Mesendoderm (in vitro differentiated cells): ENCODE measurements at regions not wholly inside any gene's neighbourhood (a gene's known extent, or its start where the extent isn't known, plus 50 kb on each side); places are given as distances from the start of the nearest gene placed in this dataset.

ENCODE experiments used
- DNase-seq: peaks from one replicate; pipeline ENCODE4 v3.0.0; 2013
- H2AK5ac ChIP-seq: 2 replicates; pipeline ENCODE4 v1.6.1; 2013; ENCODE audit warnings: low read length, inconsistent platforms
- H2BK120ac ChIP-seq: 2 replicates; pipeline ENCODE4 v1.6.1; 2013; ENCODE audit warnings: low read depth, mild to moderate bottlenecking, low read length, moderate library complexity, mixed read lengths
- H2BK15ac ChIP-seq: replicated peaks from 2 replicates; pipeline ENCODE4 v1.6.1; 2013; ENCODE audit warnings: low read depth, mild to moderate bottlenecking, moderate library complexity
- H2BK5ac ChIP-seq: 2 replicates; pipeline ENCODE4 v1.6.1; 2013; ENCODE audit warnings: low read length, inconsistent platforms
- H3K18ac ChIP-seq: 2 replicates; pipeline ENCODE4 v1.6.1; 2013; ENCODE audit warnings: mild to moderate bottlenecking, low read length, mixed read lengths
- H3K23ac ChIP-seq: one replicate; pipeline ENCODE4 v1.6.1; 2013; ENCODE audit warnings: low read length
- H3K27ac ChIP-seq: 2 replicates; pipeline ENCODE4 v1.5.1; 2013; ENCODE audit warnings: low read depth, mild to moderate bottlenecking, inconsistent platforms, low read length, moderate library complexity
- H3K27me3 ChIP-seq: 2 replicates; pipeline ENCODE4 v1.6.1; 2013; ENCODE audit warnings: low read length, control low read depth, mild to moderate bottlenecking, inconsistent platforms; ENCODE audit not compliant: insufficient read depth, poor library complexity
- H3K36me3 ChIP-seq: 2 replicates; pipeline ENCODE4 v1.6.1; 2013; ENCODE audit warnings: low read length, inconsistent platforms; ENCODE audit not compliant: control insufficient read depth, insufficient read depth
- H3K4ac ChIP-seq: one replicate; pipeline ENCODE4 v1.6.1; 2013; ENCODE audit warnings: low read depth, mild to moderate bottlenecking, low read length, moderate library complexity
- H3K4me1 ChIP-seq: 2 replicates; pipeline ENCODE4 v1.6.1; 2013; ENCODE audit warnings: low read depth, low read length, inconsistent platforms; ENCODE audit not compliant: control insufficient read depth
- H3K4me2 ChIP-seq: 2 replicates; pipeline ENCODE4 v1.6.1; 2013; ENCODE audit warnings: low read length
- H3K4me3 ChIP-seq: 2 replicates; pipeline ENCODE4 v1.5.1; 2013; ENCODE audit warnings: mild to moderate bottlenecking, low read length
- H3K56ac ChIP-seq: one replicate; pipeline ENCODE4 v1.6.1; 2013; ENCODE audit warnings: low read length
- H3K79me1 ChIP-seq: 2 replicates; pipeline ENCODE4 v1.6.1; 2013; ENCODE audit warnings: low read length, inconsistent platforms
- H3K79me2 ChIP-seq: 2 replicates; pipeline ENCODE4 v1.6.1; 2013; ENCODE audit warnings: mild to moderate bottlenecking, low read length; ENCODE audit not compliant: control insufficient read depth, insufficient read depth
- H3K9ac ChIP-seq: 2 replicates; pipeline ENCODE4 v1.6.1; 2013; ENCODE audit warnings: low read length, inconsistent platforms
- H4K5ac ChIP-seq: one replicate; pipeline ENCODE4 v1.6.1; 2013; ENCODE audit warnings: low read length
- H4K8ac ChIP-seq: one replicate; pipeline ENCODE4 v1.6.1; 2013; ENCODE audit warnings: low read depth, mild to moderate bottlenecking, control low read depth, low read length, moderate library complexity
- WGBS: extraction: QIAGEN DNeasy Blood & Tissue Kit; methylation state at CpG from one replicate; pipeline ENCODE4 v1.1.7; 2013; ENCODE audit warnings: low lambda C conversion rate, missing lambda C conversion rate; ENCODE audit not compliant: insufficient coverage; ENCODE audit errors: extremely low coverage; 5-methylcytosine and 5-hydroxymethylcytosine counted together

DNA sequence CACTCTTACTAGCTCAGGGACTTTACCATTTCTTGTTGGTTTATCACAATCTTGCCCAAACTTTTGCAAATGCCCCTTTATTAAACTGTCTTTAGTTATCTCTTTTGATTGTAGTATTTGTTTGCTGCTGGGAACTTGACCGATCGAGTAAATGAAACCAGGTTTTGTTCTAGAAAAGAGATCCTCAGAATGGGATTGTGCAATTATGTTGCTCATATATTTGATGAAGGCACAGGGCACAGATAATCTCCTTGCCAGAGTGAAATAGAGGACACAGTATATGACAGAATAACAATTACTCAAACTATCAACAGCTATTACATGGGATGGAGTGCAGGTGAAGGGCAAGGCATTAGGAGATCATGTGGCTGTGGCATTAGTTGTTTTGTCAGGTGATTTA lies 216.6 kb upstream of the RASGRP1 start:
- Histone ChIP-seq H3K79me1 (no peaks in the 10 kb centered on the region), H2BK15ac (no peak overlapping the region), H2BK120ac (no peak overlapping the region), H3K4me1 (no peaks in the 10 kb centered on the region), H3K79me2 (no peaks in the 10 kb centered on the region), H3K18ac (no peak overlapping the region), H3K56ac (no peak overlapping the region), H4K5ac (no peak overlapping the region), H3K27me3 (no peaks in the 10 kb centered on the region), H3K36me3 (no peaks in the 10 kb centered on the region), H2AK5ac (no peak overlapping the region), H3K4me2 (no peak overlapping the region), H3K4ac (no peak overlapping the region), H4K8ac (no peak overlapping the region), H3K23ac (no peak overlapping the region), H2BK5ac (no peak overlapping the region), H3K4me3 (no peak overlapping the region), H3K9ac (no peak overlapping the region), H3K27ac (no peak overlapping the region)
- no CpG with 5 or more reads among the region's 2 CpGs for WGBS
- no peak for DNase-seq

GRCh38 chr15:38782156-38782555 lies 217.5 kb upstream of the RASGRP1 start:
- Histone ChIP-seq H2BK5ac (no peak overlapping the region), H2BK120ac (no peak overlapping the region), H3K79me1 (no peaks in the 10 kb centered on the region), H3K18ac (no peak overlapping the region), H3K36me3 (no peaks in the 10 kb centered on the region), H3K79me2 (no peaks in the 10 kb centered on the region), H3K4me3 (no peak overlapping the region), H3K4ac (no peak overlapping the region), H4K5ac (no peak overlapping the region), H3K56ac (no peak overlapping the region), H3K9ac (no peak overlapping the region), H4K8ac (no peak overlapping the region), H3K27me3 (no peaks in the 10 kb centered on the region), H2AK5ac (no peak overlapping the region), H3K27ac (no peak overlapping the region), H2BK15ac (no peak overlapping the region), H3K4me2 (no peak overlapping the region), H3K4me1 (no peaks in the 10 kb centered on the region), H3K23ac (no peak overlapping the region)
- no peak for DNase-seq
- no CpG with 5 or more reads among the region's 1 CpG for WGBS

GRCh38 chr15:38788918-38789317 lies 224.3 kb upstream of the RASGRP1 start:
- no peak for DNase-seq
- WGBS: no CpG with 5 or more reads among the region's 6 CpGs

DNA sequence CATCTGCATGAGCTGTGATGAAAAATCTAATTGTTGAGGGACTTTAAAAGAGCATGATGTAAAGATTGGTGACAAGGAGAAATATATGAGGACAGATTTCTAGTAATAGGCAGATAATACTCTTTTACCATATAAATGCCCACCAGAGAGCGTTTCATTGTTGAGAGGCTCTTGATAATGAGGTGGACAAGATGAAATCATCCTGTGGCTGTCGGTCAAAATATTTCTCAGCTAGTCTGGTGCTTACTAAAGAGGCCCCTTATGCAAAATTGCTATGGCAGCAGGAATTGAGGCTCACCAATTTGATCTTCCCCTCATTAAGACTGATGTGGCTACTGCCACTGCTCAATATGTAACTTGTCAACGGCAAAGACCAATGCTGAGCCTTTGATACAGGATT lies 225.0 kb upstream of the RASGRP1 start:
- no CpG with 5 or more reads among the region's 3 CpGs for WGBS
- H3K4me1 ChIP-seq: no peaks in the 10 kb centered on the region
- no peak overlapping the region for H3K23ac ChIP-seq
- no peak overlapping the region for H3K27ac ChIP-seq
- no peaks in the 10 kb centered on the region for H3K79me2 ChIP-seq
- no peak overlapping the region for H4K5ac ChIP-seq
- no peaks in the 10 kb centered on the region for H3K27me3 ChIP-seq
- H2AK5ac ChIP-seq: no peak overlapping the region
- H2BK5ac ChIP-seq: no peak overlapping the region
- no peak overlapping the region for H3K4ac ChIP-seq
- no peak overlapping the region for H2BK15ac ChIP-seq
- H3K36me3 ChIP-seq: no peaks in the 10 kb centered on the region
- no peak for DNase-seq
- no peak overlapping the region for H3K4me2 ChIP-seq
- H3K56ac ChIP-seq: no peak overlapping the region
- no peaks in the 10 kb centered on the region for H3K79me1 ChIP-seq
- H3K4me3 ChIP-seq: no peak overlapping the region
- H4K8ac ChIP-seq: no peak overlapping the region
- no peak overlapping the region for H2BK120ac ChIP-seq
- H3K9ac ChIP-seq: no peak overlapping the region
- H3K18ac ChIP-seq: no peak overlapping the region

More at GRCh38 chr15:38788918-38789317, 224.3 kb upstream of the RASGRP1 start:
- H4K8ac ChIP-seq: no peak overlapping the region
- H3K4ac ChIP-seq: no peak overlapping the region
- no peak overlapping the region for H3K23ac ChIP-seq
- no peak overlapping the region for H3K18ac ChIP-seq
- no peaks in the 10 kb centered on the region for H3K79me2 ChIP-seq
- no peaks in the 10 kb centered on the region for H3K36me3 ChIP-seq
- H3K4me3 ChIP-seq: no peak overlapping the region
- no peak overlapping the region for H3K27ac ChIP-seq
- H3K79me1 ChIP-seq: no peaks in the 10 kb centered on the region
- no peaks in the 10 kb centered on the region for H3K4me1 ChIP-seq
- H2BK120ac ChIP-seq: no peak overlapping the region
- no peak overlapping the region for H4K5ac ChIP-seq
- no peaks in the 10 kb centered on the region for H3K27me3 ChIP-seq
- no peak overlapping the region for H3K9ac ChIP-seq
- no peak overlapping the region for H2BK15ac ChIP-seq
- no peak overlapping the region for H2BK5ac ChIP-seq
- no peak overlapping the region for H3K56ac ChIP-seq
- no peak overlapping the region for H3K4me2 ChIP-seq
- no peak overlapping the region for H2AK5ac ChIP-seq

- Histone ChIP-seq H2BK120ac (no peak overlapping the region), H3K27ac (no peak overlapping the region), H3K79me2 (no peaks in the 10 kb centered on the region), H3K4me2 (no peak overlapping the region), H3K56ac (no peak overlapping the region), H3K23ac (no peak overlapping the region), H3K79me1 (no peaks in the 10 kb centered on the region), H3K36me3 (no peaks in the 10 kb centered on the region), H4K8ac (no peak overlapping the region), H3K27me3 (no peaks in the 10 kb centered on the region), H3K9ac (no peak overlapping the region), H2AK5ac (no peak overlapping the region), H3K18ac (no peak overlapping the region), H2BK5ac (no peak overlapping the region), H2BK15ac (no peak overlapping the region), H3K4me1 (no peaks in the 10 kb centered on the region), H3K4me3 (no peak overlapping the region), H3K4ac (no peak overlapping the region), H4K5ac (no peak overlapping the region)
- no CpG with 5 or more reads among the region's 4 CpGs for WGBS
- no peak for DNase-seq
Measured at GRCh38 chr15:38793206-38793810, 228.7 kb upstream of the RASGRP1 start.
